ENCODE measurements at regions not wholly inside any gene's neighbourhood (a gene's known extent, or its start where the extent isn't known, plus 50 kb on each side); places are given as distances from the start of the nearest gene placed in this dataset.
"Not testable (repeated sequence)": the region's sequence is repeated elsewhere in the genome, so short reads cannot be mapped to it uniquely, and the experiment has no call there.

DNA sequence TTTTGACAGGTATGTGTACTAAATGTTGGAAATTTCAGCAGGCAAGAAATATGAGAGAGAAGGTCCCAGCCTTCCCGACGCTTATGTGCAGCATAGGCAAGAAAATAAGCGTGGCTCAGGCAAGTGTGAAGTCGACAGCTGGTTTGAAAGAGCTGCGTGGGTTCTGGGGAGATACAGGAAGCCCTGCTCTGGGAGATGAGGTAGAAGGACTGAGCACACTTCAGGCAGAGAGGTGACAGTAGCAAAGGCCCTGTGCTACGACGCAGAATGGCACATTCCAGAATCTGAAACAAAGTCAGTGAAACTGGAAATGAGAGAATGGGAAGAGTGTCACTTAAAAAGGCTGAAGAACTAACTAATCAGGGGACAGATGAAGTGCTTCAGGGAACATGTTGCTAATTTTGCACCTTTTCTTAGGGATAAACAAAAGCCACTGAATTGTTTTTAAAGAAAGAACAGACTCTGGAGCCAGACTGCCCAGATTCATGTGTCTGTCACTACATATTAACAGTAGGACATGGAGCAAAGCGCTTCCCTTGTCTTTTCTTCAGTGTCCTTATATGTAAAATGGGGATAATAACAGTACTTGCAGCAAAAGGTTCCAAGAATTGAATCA lies 160.1 kb downstream of the SPRY2 start:
- DNase-seq (ENCODE audit: low read depth in 2 of 2, low spot score in 1 of 2), result no peak

DNA sequence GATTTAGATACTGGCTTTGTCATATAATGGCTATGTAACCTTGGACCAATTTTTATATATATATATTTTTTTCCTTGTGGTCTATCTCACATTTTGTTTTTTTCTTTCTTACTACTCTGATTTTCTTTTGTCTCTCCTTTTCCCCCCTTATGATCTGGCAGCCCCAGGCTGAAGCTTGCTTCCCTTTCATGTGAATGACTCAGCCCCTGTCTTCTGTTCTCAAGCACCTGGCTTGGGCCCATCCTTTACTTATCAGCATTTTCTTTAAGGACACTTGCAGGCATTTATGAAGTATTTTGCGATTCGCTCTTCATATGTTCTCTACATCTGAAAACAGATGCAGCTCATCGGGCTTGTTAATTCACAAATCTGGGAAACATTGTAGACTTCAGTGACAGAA lies 163.6 kb downstream of the SPRY2 start:
- DNase-seq (ENCODE audit: low read depth in 2 of 2, low spot score in 1 of 2), result no peak

DNA sequence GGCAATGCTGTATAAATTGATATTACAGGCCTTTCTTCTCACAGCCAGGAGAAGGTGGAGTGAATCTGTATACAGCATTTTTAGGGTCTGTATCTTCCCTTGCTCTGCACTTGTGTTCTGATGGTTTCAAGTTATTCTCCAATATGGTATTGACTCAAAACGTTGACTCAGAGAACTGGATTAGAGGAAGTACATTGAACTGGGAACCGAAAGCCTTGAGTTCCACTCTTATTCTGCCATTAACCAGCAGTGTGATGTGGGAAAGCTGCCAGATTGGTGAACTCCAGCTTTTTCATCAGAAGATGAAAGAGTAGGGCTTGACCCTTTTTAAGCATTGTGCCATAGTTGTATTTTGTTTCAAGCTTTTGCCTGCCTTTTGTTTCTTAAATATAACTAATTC lies 167.7 kb downstream of the SPRY2 start:
- no peak for DNase-seq (ENCODE audit: low read depth in 2 of 2, low spot score in 1 of 2)

DNA sequence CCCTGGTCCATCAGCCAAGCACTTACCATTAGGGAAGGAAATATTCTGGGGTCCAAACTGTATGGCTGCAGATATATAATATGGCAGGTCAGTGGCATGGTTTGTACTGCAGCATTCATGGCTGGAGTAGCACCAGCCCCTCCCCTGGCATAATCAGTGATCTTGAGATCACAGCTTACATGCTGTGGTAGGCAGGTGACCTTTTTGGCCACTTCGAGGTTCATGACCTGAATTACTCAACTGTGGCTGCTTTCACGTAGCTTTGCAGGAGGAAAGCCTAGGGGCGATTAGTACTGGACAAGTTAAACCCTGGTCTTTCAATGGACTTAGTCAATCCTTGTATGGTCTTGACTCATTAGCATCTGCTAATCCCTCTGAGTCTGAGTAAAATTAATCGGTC lies 169.8 kb downstream of the SPRY2 start:
- DNase-seq (ENCODE audit: low read depth in 2 of 2, low spot score in 1 of 2), result no peak

DNA sequence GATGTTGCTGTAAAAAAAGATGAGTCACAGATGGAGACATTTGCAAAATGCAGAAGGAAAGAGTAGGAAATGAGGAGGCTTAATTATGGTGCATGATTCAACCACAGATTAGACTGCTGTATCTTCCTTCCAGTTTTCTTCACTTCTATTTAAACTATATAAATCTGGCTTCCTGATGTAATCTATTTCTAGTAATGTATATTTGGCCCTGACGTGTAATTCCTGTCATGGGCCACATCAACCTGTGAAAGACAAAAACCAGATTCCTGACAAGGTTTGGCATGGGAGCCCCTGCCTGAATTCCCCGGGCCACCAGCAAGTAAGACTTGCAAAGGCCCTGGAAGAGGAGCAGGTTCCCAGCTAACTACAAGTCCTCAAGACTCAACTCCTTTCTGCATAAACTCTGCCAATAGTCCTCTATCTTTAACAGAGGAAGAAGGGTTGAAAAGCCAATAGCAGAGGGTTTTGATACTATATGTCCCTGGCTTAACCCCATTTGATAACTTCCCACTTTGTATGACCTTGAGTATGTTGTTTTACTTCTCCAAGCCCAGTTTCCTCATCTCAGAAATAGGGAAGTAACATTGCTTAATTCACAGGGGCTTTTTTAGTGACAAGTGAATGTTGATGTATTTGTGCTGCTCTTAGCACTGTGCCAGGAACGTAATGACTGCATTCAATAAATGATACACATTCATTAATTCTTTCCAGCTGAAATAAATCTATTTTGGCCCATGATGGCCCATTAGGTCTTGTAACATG lies 172.7 kb downstream of the SPRY2 start:
- no peak for DNase-seq (ENCODE audit: low read depth in 2 of 2, low spot score in 1 of 2)

DNA sequence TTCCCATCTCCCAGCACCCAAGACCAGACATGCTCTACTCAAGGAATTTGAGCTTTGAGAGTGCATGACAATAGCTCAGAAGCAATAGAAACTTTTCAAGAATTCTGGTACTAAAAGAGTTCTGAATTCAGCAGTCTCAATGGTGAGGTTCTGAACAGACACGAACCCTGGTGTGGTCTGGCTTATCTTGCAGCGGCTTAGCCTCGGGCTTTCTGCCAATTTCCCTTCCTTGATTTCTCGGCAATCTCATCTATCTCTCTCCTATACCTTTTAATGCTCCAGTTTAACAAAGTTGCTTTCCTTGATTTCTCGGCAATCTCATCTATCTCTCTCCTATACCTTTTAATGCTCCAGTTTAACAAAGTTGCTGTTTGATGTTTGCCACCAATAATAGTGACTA lies 174.6 kb downstream of the SPRY2 start:
- no peak for DNase-seq (ENCODE audit: low read depth in 2 of 2, low spot score in 1 of 2)

DNA sequence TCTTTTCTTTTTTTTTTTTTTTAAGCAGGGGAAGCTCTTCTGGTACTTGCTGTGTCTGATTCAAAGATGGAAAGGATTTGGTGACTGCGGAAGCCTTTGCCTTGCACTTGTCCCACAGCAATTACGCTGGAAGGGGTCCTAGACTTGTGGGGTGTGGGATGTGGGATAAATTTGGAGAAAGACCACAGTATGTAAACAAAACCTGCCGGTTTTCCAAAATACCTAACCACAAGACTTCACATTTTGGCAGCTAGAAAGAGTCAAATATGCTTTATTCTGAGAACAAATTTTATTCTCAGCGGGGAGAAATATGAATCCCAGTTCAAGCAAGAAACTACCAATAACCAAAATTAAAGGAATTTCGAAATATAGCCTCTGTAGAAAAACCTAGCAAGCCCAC lies 176.5 kb downstream of the SPRY2 start:
- DNase-seq (ENCODE audit: low read depth in 2 of 2, low spot score in 1 of 2), result no peak

DNA sequence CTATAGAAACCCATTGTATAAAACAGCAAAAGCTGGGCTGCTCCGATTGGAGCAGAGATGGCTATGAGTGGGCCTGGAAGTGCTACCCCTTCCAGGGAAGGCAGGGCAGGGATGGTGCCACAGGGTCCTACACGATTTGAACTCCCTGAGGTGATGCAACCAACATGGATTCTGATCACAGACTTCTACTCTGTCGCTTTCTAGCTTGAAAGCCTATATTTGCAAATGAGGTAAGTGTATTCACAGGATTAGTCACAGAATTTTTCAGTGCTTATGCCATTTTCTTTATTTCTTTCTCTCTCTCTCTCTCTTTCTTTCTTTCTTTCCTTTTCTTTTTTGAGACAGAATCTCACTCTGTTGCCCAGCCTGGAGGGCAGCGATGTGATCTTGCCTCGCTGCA lies 179.0 kb downstream of the SPRY2 start:
- DNase-seq (ENCODE audit: low read depth in 2 of 2, low spot score in 1 of 2), result no peak

DNA sequence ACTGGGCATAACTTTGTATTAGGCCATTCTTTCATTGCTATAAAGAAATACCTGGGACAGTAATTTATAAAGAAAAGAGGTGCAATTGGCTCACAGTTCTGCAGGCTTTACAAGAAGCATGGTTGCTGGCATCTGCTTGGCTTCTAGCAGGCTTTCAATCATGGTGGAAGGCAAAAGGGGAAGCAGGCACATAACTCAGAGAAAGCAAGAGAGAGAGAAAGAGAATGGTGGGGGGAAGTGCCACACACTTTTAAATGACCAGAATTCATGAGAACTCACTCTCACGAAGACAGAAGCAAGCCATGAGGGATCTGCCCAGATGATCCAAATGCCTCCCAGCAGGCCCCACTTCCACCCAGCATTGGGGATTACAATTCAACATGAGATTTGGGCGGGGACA lies 179.7 kb downstream of the SPRY2 start:
- DNase-seq (ENCODE audit: low read depth in 2 of 2, low spot score in 1 of 2), result no peak

DNA sequence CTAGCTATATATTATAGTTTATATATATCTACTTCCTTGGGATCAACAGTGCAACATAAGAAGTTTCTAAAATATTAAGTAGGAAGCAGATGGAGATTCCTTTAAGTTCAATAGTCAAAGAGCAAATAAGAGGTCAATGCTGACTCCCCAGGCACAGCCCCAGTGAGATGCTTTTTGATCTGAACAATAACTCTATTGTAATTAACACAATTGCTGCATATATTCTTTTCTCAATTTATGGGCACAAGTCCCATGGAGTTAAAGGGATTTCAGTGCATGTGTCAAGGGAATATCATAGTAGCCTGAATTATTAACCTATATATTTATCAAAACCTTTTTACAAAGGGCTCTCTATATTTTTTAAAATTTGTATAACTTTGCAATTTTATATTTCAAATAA lies 180.8 kb downstream of the SPRY2 start:
- DNase-seq (ENCODE audit: low read depth in 2 of 2, low spot score in 1 of 2), result no peak

DNA sequence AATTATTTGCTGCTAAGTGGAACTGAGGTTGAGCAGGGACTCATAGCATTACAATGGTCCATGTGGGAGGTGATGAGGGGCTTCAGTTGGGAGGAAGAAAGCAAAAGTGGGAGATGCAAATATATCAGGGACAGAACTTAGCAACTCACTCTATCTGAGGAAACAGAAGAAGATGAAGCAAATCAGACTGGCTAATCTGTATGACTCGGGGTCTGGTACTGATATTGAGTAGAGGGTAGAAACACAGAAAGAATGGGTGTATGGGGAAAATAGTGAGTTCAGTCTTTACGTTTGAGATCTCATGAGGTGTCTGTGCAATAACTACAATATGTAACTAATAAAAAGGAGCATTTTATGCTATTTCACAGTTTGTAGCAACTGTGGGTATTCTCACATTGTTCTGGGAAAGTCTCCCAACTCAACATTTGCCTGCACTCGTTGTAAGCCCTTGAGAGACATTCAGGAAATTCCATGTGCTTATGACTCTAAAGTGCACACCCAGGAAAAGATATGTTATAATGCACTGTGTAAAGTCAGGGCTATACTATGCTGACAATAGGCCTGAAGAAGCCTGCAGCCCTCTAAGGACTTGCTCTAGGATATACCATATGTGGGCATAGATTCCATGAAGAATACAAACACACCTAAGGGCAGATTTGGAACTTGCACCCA lies 183.5 kb downstream of the SPRY2 start:
- no peak for DNase-seq (ENCODE audit: low read depth in 2 of 2, low spot score in 1 of 2)

DNA sequence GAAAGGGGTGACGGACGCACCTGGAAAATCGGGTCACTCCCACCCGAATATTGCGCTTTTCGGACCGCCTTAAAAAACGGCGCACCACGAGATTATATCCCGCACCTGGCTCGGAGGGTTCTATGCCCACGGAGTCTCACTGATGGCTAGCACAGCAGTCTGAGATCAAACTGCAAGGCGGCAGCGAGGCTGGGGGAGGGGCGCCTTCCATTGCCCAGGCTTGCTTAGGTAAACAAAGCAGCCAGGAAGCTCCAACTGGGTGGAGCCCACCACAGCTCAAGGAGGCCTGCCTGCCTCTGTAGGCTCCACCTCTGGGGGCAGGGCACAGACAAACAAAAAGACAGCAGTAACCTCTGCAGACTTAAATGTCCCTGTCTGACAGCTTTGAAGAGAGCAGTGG lies 188.8 kb downstream of the SPRY2 start:
- not testable (repeated sequence) for DNase-seq (ENCODE audit: low read depth in 2 of 2, low spot score in 1 of 2)

DNA sequence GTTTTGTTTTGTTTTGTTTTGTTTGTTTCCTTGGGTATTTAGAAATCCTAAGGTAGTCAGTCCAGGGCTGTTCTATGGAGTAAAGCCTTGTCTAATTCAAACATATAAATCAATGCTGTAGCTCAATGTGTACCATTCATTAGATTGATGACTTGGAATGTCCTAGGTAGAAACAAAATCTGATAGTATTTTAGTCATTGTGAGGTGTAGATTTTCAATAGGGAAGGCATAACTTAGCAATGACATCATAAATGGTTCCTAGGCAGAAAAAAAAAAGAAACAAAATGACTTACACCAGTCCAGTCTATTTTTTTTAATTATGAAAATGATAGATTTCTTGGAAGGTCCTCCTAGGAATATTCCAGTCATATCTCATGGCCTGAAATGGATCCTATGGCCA lies 189.9 kb downstream of the SPRY2 start:
- no peak for DNase-seq (ENCODE audit: low read depth in 2 of 2, low spot score in 1 of 2)

DNA sequence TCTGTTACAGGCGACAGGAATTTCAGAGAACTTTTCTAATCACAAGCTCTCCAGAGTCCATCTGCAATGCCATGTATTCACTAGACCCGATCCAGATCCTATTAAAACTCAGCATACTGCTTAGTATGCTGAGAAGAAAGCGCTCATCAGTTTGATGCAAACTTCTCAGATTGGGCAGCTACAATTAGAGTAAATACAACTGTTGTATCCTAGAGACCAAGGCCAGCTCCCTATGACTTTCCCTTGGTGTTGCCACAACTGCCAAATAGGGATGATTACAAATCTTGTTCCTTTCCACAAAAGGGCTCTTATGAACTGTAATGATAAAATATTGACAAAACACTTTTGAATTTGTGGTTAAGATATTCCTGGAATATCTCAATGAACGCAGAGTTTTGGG lies 191.2 kb downstream of the SPRY2 start:
- DNase-seq (ENCODE audit: low read depth in 2 of 2, low spot score in 1 of 2), result no peak

DNA sequence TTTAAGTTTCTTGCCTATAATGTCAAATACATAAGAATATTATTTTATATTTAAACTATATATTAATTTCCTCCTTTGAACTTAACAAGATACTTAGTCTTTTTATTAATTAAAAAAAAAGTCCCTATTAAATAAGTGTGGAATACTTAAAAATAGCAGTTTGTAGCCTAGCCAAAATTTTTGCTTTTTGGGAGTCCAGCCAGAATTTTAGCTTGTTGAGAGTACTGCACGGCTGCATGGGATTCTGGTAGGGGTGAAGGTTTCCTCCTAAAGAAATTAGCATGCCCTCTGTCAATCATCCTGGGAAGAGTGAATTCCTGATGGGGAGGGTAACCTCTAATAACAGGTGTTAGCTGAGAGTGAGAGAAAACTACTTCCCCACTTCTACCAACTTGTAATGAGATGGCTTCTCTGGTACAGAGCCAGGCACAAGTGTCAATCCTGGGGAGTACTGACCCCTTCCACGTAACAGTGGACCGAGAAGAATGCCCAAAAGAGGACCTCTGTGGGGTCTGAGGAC lies 195.7 kb downstream of the SPRY2 start:
- DNase-seq (ENCODE audit: low read depth in 2 of 2, low spot score in 1 of 2), result no peak

DNA sequence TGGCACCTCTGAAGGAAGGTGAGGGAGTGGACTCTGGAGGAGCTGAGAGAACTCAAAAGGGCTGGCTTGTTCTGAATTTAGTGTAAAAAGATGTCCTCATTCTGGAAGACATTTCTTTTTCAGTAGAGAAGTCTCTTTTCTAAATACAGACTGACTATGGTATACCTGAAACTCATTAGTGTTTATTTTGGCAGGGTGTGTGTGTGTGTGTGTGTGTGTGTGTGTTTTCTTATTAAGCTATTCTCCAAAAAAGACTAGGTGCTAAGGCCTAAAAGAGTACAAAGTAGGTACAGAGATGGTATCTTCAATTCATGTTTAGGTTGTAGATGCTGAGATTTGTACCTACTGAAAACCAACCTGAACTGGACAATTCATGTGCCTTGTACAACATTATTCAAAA lies 196.4 kb downstream of the SPRY2 start:
- no peak for DNase-seq (ENCODE audit: low read depth in 2 of 2, low spot score in 1 of 2)

DNA sequence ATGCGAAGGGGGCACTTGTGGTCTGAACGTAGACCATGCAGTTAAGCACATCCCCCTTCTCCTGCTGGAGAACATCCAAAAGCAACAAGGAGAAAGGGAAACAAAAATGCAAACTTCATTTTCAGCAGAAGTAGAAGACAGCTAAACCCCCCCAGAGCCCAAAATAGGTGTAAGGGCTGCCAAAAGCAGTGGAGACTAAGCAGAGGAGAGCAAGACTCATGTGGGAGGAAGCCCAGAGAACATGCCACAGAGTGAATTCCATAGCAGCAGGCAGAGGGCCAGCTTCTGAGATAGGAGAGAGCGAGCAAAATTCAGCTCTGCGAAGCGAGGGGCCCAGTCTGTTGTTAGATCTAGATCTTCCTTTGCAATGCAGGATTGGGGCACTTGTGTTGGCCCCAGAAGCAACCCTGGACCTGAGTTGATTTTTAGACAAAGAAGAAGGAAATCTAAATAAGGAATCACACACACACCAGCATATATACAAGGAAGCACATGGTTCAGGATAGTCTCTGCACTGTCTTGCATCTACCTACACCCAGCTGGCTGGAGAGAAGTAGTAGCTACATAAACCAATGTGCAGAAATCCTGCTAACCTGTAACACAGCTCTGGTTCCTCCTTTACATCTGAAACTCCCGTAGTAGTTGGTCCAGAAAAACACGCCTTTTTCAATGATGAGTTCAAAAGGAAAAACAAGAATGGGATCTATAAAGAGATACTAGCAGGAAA lies 199.6 kb downstream of the SPRY2 start:
- no peak for DNase-seq (ENCODE audit: low read depth in 2 of 2, low spot score in 1 of 2)

DNA sequence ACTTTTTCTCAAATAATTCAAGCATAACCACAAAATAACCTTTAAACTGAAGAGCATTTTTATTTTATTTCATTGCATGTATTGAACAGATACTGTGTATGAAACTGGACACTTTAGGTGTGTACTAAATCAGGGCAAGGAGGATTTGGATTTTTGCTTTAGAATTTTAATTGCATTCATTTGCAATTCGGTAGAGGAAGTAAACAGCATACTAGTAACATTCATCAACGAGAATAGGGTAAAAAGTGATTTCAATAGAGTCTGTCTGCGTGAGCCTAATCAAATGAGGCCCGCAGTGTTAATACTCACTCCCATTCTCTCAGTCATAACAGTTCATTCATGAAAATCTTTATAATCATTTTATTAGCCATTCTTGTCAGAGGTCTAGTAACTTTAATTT lies 200.2 kb downstream of the SPRY2 start:
- DNase-seq (ENCODE audit: low read depth in 2 of 2, low spot score in 1 of 2), result no peak

DNA sequence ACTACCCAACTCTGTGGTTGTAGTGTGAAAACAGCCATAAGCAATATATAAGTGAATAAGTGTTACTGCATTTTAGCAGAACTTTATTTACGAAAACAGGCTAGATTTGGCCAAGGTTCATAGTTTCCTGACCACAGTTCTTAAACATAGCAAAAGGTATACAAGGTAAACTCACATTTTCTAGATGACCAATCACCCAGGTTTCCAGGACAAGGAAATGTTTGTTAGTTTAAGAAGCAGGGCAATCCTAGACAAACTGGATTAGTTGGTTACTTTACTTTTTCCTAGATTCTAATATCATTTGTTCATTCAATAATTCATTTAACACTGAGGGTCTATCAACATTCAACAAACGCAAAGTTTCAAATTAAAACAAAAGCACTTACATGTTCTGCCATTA lies 201.7 kb downstream of the SPRY2 start:
- DNase-seq (ENCODE audit: low read depth in 2 of 2, low spot score in 1 of 2), result no peak

DNA sequence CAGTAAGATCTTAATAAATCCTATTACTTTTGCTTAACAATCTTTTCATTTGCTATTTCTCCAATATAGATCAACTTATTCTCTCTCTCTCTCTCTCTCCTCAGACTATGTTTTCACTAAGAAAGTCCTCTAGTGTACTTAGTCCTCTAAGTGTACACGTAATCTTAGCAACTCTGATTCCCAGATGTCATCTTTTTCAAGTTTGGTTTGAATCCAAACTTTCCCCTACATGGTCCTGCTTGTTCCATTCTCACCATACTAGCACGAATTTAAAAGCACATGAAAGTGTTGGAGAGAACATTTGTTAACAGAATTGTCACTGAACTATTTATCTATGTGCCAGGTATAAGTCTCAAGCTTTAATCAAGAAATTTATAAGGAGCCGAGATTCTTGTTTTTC lies 202.9 kb downstream of the SPRY2 start:
- no peak for DNase-seq (ENCODE audit: low read depth in 2 of 2, low spot score in 1 of 2)

DNA sequence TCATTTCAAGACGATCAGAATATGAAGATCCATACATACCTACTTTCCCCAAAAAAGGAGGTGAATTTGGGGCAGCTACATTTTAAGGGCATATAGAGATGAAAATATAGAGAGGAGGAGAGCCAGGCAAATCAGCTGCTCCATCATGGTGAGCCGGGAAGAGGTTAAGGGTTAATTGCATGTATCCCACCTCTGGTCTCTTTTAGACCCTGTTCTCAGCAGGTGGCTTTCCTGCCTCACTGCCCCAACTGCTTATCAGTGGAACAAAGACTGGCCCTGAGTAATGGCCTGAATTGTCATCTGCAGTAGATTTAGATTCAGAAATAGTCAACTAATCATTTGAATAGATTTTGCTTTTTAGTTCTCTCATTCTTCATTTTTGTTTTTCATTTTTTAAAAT lies 206.6 kb downstream of the SPRY2 start:
- DNase-seq (ENCODE audit: low read depth in 2 of 2, low spot score in 1 of 2), result no peak
